Mucosa of rectum (tissue), 2 donors: ENCODE measurements at regions not wholly inside any gene's neighbourhood (a gene's known extent, or its start where the extent isn't known, plus 50 kb on each side); places are given as distances from the start of the nearest gene placed in this dataset.

Source experiments
- H3K27ac ChIP-seq, 2 donors: one replicate each; pipeline ENCODE4 v1.7.0; 2013; ENCODE audit warnings: inconsistent platforms in 2 of 2, low read depth in 2 of 2, low read length in 2 of 2
- H3K27me3 ChIP-seq, 2 donors: one replicate each; pipeline ENCODE4 v1.7.0; 2013; ENCODE audit warnings: low read length in 2 of 2; ENCODE audit not compliant: control insufficient read depth in 2 of 2, insufficient read depth in 2 of 2
- H3K36me3 ChIP-seq, 2 donors: one replicate each; pipeline ENCODE4 v1.7.0; 2013; ENCODE audit warnings: low read length in 2 of 2; ENCODE audit not compliant: control insufficient read depth in 2 of 2, insufficient read depth in 2 of 2
- H3K4me1 ChIP-seq, 2 donors: one replicate each; pipeline ENCODE4 v1.7.0; 2013; ENCODE audit warnings: low read length in 2 of 2, mild to moderate bottlenecking in 1 of 2; ENCODE audit not compliant: control insufficient read depth in 2 of 2, insufficient read depth in 2 of 2
- H3K4me3 ChIP-seq, 2 donors: one replicate each; pipeline ENCODE4 v1.7.0; 2013; ENCODE audit warnings: low read length in 2 of 2
- H3K9ac ChIP-seq, 2 donors: one replicate each; pipeline ENCODE4 v1.7.0; 2013; ENCODE audit warnings: low read length in 2 of 2, low read depth in 1 of 2, mild to moderate bottlenecking in 1 of 2
- H3K9me3 ChIP-seq, 2 donors: one replicate each; pipeline ENCODE4 v1.7.0; 2013; ENCODE audit warnings: low read length in 2 of 2; ENCODE audit not compliant: control insufficient read depth in 2 of 2
- donor health status: healthy.
- donor health status: Normal muscosa, but diverticular disease.

GRCh38 chr6:33872761-33873160, 69.0 kb upstream of the MLN start:
- H3K9ac ChIP-seq, result no peak overlapping the region
- H3K4me1 ChIP-seq, result no peaks in the 10 kb centered on the region
- no peaks in the 10 kb centered on the region for H3K9me3 ChIP-seq
- no peaks in the 10 kb centered on the region for H3K36me3 ChIP-seq
- no peak overlapping the region for H3K4me3 ChIP-seq
- no peak overlapping the region for H3K27ac ChIP-seq
- H3K27me3 ChIP-seq, result no peaks in the 10 kb centered on the region

GRCh38 chr6:33869826-33870423, 66.1 kb upstream of the MLN start:
- Histone ChIP-seq H3K4me3 (no peak overlapping the region), H3K4me1 (no peaks in the 10 kb centered on the region)

GRCh38 chr6:33869121-33869520, 65.3 kb upstream of the MLN start:
- H3K27ac ChIP-seq, result no peak overlapping the region
- H3K9me3 ChIP-seq, result no peaks in the 10 kb centered on the region
- no peak overlapping the region for H3K4me3 ChIP-seq
- no peaks in the 10 kb centered on the region for H3K4me1 ChIP-seq
- H3K36me3 ChIP-seq, result no peaks in the 10 kb centered on the region
- peaks cover 0 to 3% of the 10 kb centered on the region in 2 donors for H3K27me3 ChIP-seq
- H3K9ac ChIP-seq, result no peak overlapping the region

More at GRCh38 chr6:33869826-33870423, 66.1 kb upstream of the MLN start:
- Histone ChIP-seq H3K27me3 (peaks cover 0 to under 1% of the 10 kb centered on the region in 2 donors), H3K9ac (no peak overlapping the region), H3K9me3 (no peaks in the 10 kb centered on the region), H3K36me3 (no peaks in the 10 kb centered on the region), H3K27ac (no peak overlapping the region)

GRCh38 chr6:33868141-33868540, 64.3 kb upstream of the MLN start:
- H3K9me3 ChIP-seq, result no peaks in the 10 kb centered on the region
- H3K27me3 ChIP-seq, result peaks cover 0 to 3% of the 10 kb centered on the region in 2 donors
- no peaks in the 10 kb centered on the region for H3K36me3 ChIP-seq
- no peaks in the 10 kb centered on the region for H3K4me1 ChIP-seq
- H3K27ac ChIP-seq, result no peak overlapping the region
- H3K4me3 ChIP-seq, result no peak overlapping the region
- H3K9ac ChIP-seq, result no peak overlapping the region

GRCh38 chr6:33865478-33866077, 61.8 kb upstream of the MLN start:
- no peaks in the 10 kb centered on the region for H3K9me3 ChIP-seq
- no peak overlapping the region for H3K9ac ChIP-seq
- peaks cover 0 to 3% of the 10 kb centered on the region in 2 donors for H3K27me3 ChIP-seq
- no peak overlapping the region for H3K4me3 ChIP-seq
- H3K36me3 ChIP-seq, result no peaks in the 10 kb centered on the region
- peaks cover 5 to 10% of the 10 kb centered on the region in 2 donors for H3K4me1 ChIP-seq
- no peak overlapping the region for H3K27ac ChIP-seq

GRCh38 chr6:33863723-33864440, 60.1 kb upstream of the MLN start:
- Histone ChIP-seq H3K4me1 (peaks cover 5 to 11% of the 10 kb centered on the region in 2 donors), H3K27me3 (peaks cover 0 to 3% of the 10 kb centered on the region in 2 donors), H3K27ac (no peak overlapping the region), H3K9ac (no peak overlapping the region), H3K36me3 (no peaks in the 10 kb centered on the region), H3K9me3 (no peaks in the 10 kb centered on the region), H3K4me3 (no peak overlapping the region)

- Histone ChIP-seq H3K9ac (no peak overlapping the region), H3K4me3 (no peak overlapping the region), H3K4me1 (peaks cover 5 to 11% of the 10 kb centered on the region in 2 donors), H3K9me3 (no peaks in the 10 kb centered on the region), H3K27ac (no peak overlapping the region), H3K27me3 (peaks cover 0 to 3% of the 10 kb centered on the region in 2 donors), H3K36me3 (no peaks in the 10 kb centered on the region)
These were observed 59.3 kb upstream of the MLN start for GRCh38 chr6:33863084-33863483.

- H3K27ac ChIP-seq, result no peak overlapping the region
- H3K4me1 ChIP-seq, result peaks cover 5 to 11% of the 10 kb centered on the region in 2 donors
- H3K9me3 ChIP-seq, result no peaks in the 10 kb centered on the region
- H3K27me3 ChIP-seq, result peaks cover 0 to 3% of the 10 kb centered on the region in 2 donors
- H3K9ac ChIP-seq, result no peak overlapping the region
- H3K4me3 ChIP-seq, result no peak overlapping the region
- H3K36me3 ChIP-seq, result no peaks in the 10 kb centered on the region
These were observed 58.7 kb upstream of the MLN start for GRCh38 chr6:33862536-33862935.

- Histone ChIP-seq H3K4me3 (no peak overlapping the region), H3K9ac (no peak overlapping the region), H3K27ac (no peak overlapping the region), H3K27me3 (peaks cover 0 to 6% of the 10 kb centered on the region in 2 donors), H3K36me3 (no peaks in the 10 kb centered on the region), H3K4me1 (peaks cover 5 to 11% of the 10 kb centered on the region in 2 donors), H3K9me3 (no peaks in the 10 kb centered on the region)
These were observed 57.9 kb upstream of the MLN start for GRCh38 chr6:33861722-33862121.

GRCh38 chr6:33860706-33861474, 57.1 kb upstream of the MLN start:
- Histone ChIP-seq H3K4me3 (no peak overlapping the region), H3K9me3 (no peaks in the 10 kb centered on the region), H3K9ac (no peak overlapping the region), H3K4me1 (peaks cover 5 to 11% of the 10 kb centered on the region in 2 donors), H3K36me3 (no peaks in the 10 kb centered on the region), H3K27ac (no peak overlapping the region), H3K27me3 (peaks cover 0 to 6% of the 10 kb centered on the region in 2 donors)
